Panc1 (cell line): ENCODE measurements at regions not wholly inside any gene's neighbourhood (a gene's known extent, or its start where the extent isn't known, plus 50 kb on each side); places are given as distances from the start of the nearest gene placed in this dataset.

ENCODE experiments used
- ATAC-seq: fragments of 200-7000 bp; cut with Tn5 transposase; 2 replicates; pipeline ENCODE4 v1.9.1; 2020; ENCODE audit warnings: mild to moderate bottlenecking, moderate library complexity
- BruUV-seq: library from RNA; stranded (reverse); fragments of 400-500 nt; replicated peaks from 2 replicates; lab custom pipeline; 2021; lab: Mats Ljungman, UMichigan
- CTCF ChIA-PET: fragments of 300-600 bp; sonication (Branson Sonifier 250); formaldehyde crosslinking; loops from one replicate; lab custom pipeline; 2022; ENCODE audit warnings: antibody characterized with exemption; lab: Charles Lee
- POLR2A ChIA-PET: fragments of 300-600 bp; sonication (Branson Sonifier 250); formaldehyde crosslinking; loops from one replicate; lab custom pipeline; 2022; ENCODE audit warnings: antibody characterized with exemption; lab: Charles Lee
- DNase-seq: peaks from one replicate; pipeline ENCODE4 v3.0.0-alpha.2; 2010; ENCODE audit warnings: low read depth, low spot score
- H3K27ac ChIP-seq: 2 replicates; pipeline ENCODE4 v1.5.1; 2011; ENCODE audit warnings: mild to moderate bottlenecking, low read length, inconsistent platforms
- H3K27me3 ChIP-seq: fragments of 200-500 bp; sonication (Bioruptor generic); 2 replicates; pipeline ENCODE4 v1.6.0; 2014; ENCODE audit warnings: low read length, inconsistent platforms; ENCODE audit not compliant: control insufficient read depth, insufficient read depth
- H3K36me3 ChIP-seq: fragments of 200-500 bp; sonication (Bioruptor generic); 2 replicates; pipeline ENCODE4 v1.5.1; 2014; ENCODE audit warnings: inconsistent platforms, mild to moderate bottlenecking, low read length, moderate library complexity; ENCODE audit not compliant: control insufficient read depth, insufficient read depth
- H3K4me1 ChIP-seq: 2 replicates; pipeline ENCODE4 v1.5.1; 2011; ENCODE audit warnings: inconsistent platforms, mild to moderate bottlenecking, low read length, moderate library complexity; ENCODE audit not compliant: control insufficient read depth, insufficient read depth
- H3K4me3 ChIP-seq, 2 experiments: 2 replicates each; pipeline ENCODE4 v1.5.1; 2011 to 2012; ENCODE audit warnings: low read depth in 2 of 2, low read length in 2 of 2, mild to moderate bottlenecking in 2 of 2, inconsistent platforms in 1 of 2, moderate library complexity in 1 of 2
- H3K9me3 ChIP-seq: fragments of 200-500 bp; sonication (Bioruptor generic); 2 replicates; pipeline ENCODE4 v1.5.1; 2014; ENCODE audit warnings: low read depth, mild to moderate bottlenecking, inconsistent platforms, low read length, moderate library complexity; ENCODE audit not compliant: control insufficient read depth, insufficient read depth
- POLR2AphosphoS5 ChIP-seq: IDR thresholded peaks from 2 replicates; pipeline ENCODE4 v1.6.1; 2012; ENCODE audit warnings: mild to moderate bottlenecking, low read depth, low read length, moderate library complexity
- SIN3A ChIP-seq: IDR thresholded peaks from 2 replicates; pipeline ENCODE4 v1.6.1; 2012; ENCODE audit warnings: low read depth, mild to moderate bottlenecking, low read length, moderate library complexity, borderline replicate concordance; ENCODE audit not compliant: insufficient read depth
- TCF7L2 ChIP-seq: IDR thresholded peaks from 2 replicates; pipeline ENCODE4 v1.6.1; 2011; ENCODE audit warnings: mild to moderate bottlenecking, low read depth, low read length, inconsistent platforms
- in situ Hi-C: cut with HindIII; loops from 2 replicates; pipeline ENCODE4 v1.10.0; 2016; ENCODE audit warnings: low sequenced_read_pairs, low pct_unique_long_range_greater_than_20kb
- intact Hi-C: fragments of 100-400 bp; cut with micrococcal nuclease; formaldehyde crosslinking; loops from one replicate; pipeline ENCODE4 v1.10.0; 2022; ENCODE audit not compliant: unreplicated experiment

DNA sequence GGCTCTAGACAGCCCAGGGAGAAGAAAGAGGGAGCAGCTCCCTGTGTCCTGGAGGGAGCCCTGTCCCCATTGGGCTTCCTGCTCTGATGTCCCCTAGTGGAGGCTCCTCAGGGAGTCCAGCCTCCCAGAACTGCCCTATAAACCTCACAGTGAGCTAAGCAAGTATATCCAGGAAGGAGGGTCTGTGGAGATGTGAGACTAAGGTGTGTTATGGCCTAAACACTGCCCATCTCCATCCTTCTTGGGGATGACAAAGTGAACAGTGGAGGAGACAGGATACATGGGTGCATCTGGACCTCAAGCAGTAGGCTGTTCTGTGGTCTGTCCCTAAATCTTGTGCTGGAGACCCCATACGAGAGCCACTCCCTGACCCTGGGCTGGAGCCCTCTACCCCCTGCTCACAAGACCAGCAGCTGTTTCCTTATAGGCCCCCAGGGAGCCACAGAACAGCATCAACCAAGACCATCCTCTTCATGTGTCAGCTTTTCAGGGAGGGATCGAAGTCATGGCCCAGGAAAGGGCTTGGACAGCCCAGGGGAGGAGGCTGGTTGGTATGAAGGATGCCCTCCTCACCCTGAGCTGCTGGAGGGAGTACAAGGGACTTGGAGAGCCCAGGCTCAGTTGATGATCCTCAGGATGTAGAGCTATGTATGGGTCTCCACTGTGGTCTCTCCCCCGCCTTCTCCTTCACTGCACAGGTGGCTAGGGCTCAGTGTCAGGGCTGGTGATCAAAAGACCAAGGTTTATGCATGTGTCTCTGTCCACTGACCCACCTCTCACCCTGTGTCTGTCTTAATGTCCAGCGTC, 49.7 kb upstream of the TOP3B start:
- no TSS peak for BruUV-seq
- H3K4me3 ChIP-seq = no peak overlapping the region
- ChIA-PET CTCF (interaction anchor here (0.6 kb wide), 1 partner anchor 59 kb away, joined by 5 read pairs; no protein-coding TSS in a partner anchor), POLR2A (no interaction called here)
- ATAC-seq = no peak
- H3K9me3 ChIP-seq = no peaks in the 10 kb centered on the region
- TF ChIP-seq POLR2AphosphoS5 (no peak), SIN3A (no peak), TCF7L2 (no peak)
- H3K27ac ChIP-seq = no peak overlapping the region
- H3K27me3 ChIP-seq = no peaks in the 10 kb centered on the region; the same call in 1 of the 2 replicates
- intact Hi-C loops = no loop called here
- DNase-seq = no peak
- in situ Hi-C loops = no loop called here
- no peaks in the 10 kb centered on the region for H3K36me3 ChIP-seq
- no peaks in the 10 kb centered on the region for H3K4me1 ChIP-seq
